K562 (cell line): ENCODE measurements at regions not wholly inside any gene's neighbourhood (a gene's known extent, or its start where the extent isn't known, plus 50 kb on each side); places are given as distances from the start of the nearest gene placed in this dataset.

ENCODE experiments used
- ATAC-seq: fragments of 200-7000 bp; cut with Tn5 transposase; 3 replicates; pipeline ENCODE4 v1.9.1; 2020; ENCODE audit warnings: moderate library complexity
- BruUV-seq: library from RNA; stranded (reverse); fragments of 400-500 nt; replicated peaks from 2 replicates; lab custom pipeline; 2021; lab: Mats Ljungman, UMichigan
- CTCF ChIA-PET: fragments of 300-600 bp; formaldehyde crosslinking; extraction: SDS; loops from one replicate; lab custom pipeline; 2021; ENCODE audit warnings: low intra/inter-chr PET ratio; lab: Yijun Ruan, JAX
- POLR2A ChIA-PET: fragments of 300-600, 350-650 bp; sonication (Branson Sonifier 250); formaldehyde crosslinking; extraction: SDS; loops from one replicate; lab custom pipeline; 2021; ENCODE audit warnings: antibody characterized with exemption, inconsistent platforms; lab: Yijun Ruan, JAX
- DNase-seq, 4 experiments: peaks; one replicate each; pipeline versions ENCODE4 v3.0.0 to v3.0.0-alpha.2; 2011 to 2018; ENCODE audit warnings: low spot score in 3 of 4, mixed read lengths in 3 of 4; ENCODE audit errors: extremely low read depth in 1 of 4
- FAIRE-seq: peaks from 2 replicates; lab custom pipeline; 2011; peaks lifted over from hg19 to GRCh38; lab: Jason Lieb, UNC
- H2AFZ ChIP-seq: 2 replicates; pipeline ENCODE4 v1.6.0; 2011; ENCODE audit warnings: low read depth, low read length, control low read depth, inconsistent platforms
- H3K27ac ChIP-seq: fragments of 200-600 bp; 3 replicates; pipeline ENCODE4 v1.8.0; 2011; ENCODE audit warnings: low read depth, mild to moderate bottlenecking, control low read depth, inconsistent platforms, low read length, moderate library complexity, mixed read lengths; ENCODE audit errors: extremely low read depth
- H3K27me3 ChIP-seq, 2 experiments: fragments of 300-600 bp in 1 of 2; 2 replicates in 1 of 2; 3 replicates in 1 of 2; pipeline versions ENCODE4 v1.6.0 to v1.8.0; 2011; ENCODE audit warnings: inconsistent platforms in 2 of 2, low read length in 2 of 2, mild to moderate bottlenecking in 1 of 2, mixed read lengths in 1 of 2, moderate library complexity in 1 of 2; ENCODE audit not compliant: control insufficient read depth in 2 of 2, insufficient read depth in 2 of 2
- H3K36me3 ChIP-seq: fragments of 300-600 bp; 3 replicates; pipeline ENCODE4 v1.8.0; 2011; ENCODE audit warnings: mild to moderate bottlenecking, low read length, inconsistent platforms; ENCODE audit not compliant: control insufficient read depth, insufficient read depth
- H3K4me1 ChIP-seq, 2 experiments: fragments of 200-600 bp in 1 of 2; replicated peaks in 1 of 2; 2 replicates in 1 of 2; 3 replicates in 1 of 2; pipeline versions ENCODE4 v1.5.1 to v1.8.0; 2011; ENCODE audit warnings: inconsistent platforms in 2 of 2, low read length in 2 of 2, mild to moderate bottlenecking in 1 of 2, mixed read lengths in 1 of 2, moderate library complexity in 1 of 2; ENCODE audit not compliant: control insufficient read depth in 2 of 2, insufficient read depth in 2 of 2
- H3K4me2 ChIP-seq: 2 replicates; pipeline ENCODE4 v1.6.1; 2011; ENCODE audit warnings: low read length, control low read depth, inconsistent platforms, mixed read lengths; ENCODE audit not compliant: insufficient read depth
- H3K4me3 ChIP-seq: fragments of 200-600 bp; sonication (generic), shearing (Covaris generic); 2 replicates; pipeline ENCODE4 v1.5.1; 2016; ENCODE audit warnings: control low read depth, inconsistent platforms
- H3K79me2 ChIP-seq: fragments of 200-600 bp; 3 replicates; pipeline ENCODE4 v1.8.0; 2011; ENCODE audit warnings: low read length, inconsistent platforms; ENCODE audit not compliant: control insufficient read depth, insufficient read depth
- H3K9ac ChIP-seq, 2 experiments: 2 replicates each; pipeline versions ENCODE4 v1.6.0 to v1.6.1; 2011; ENCODE audit warnings: low read depth in 2 of 2, low read length in 2 of 2, control low read depth in 1 of 2, inconsistent platforms in 1 of 2, mild to moderate bottlenecking in 1 of 2, mixed read lengths in 1 of 2; ENCODE audit not compliant: insufficient read depth in 1 of 2
- H3K9me1 ChIP-seq: one replicate; pipeline ENCODE4 v1.6.0; 2011; ENCODE audit warnings: inconsistent platforms, mild to moderate bottlenecking, low read length, moderate library complexity; ENCODE audit not compliant: control insufficient read depth, insufficient read depth
- H3K9me3 ChIP-seq: replicated peaks from 2 replicates; pipeline ENCODE4 v1.5.1; 2011; ENCODE audit warnings: low read depth, low read length, inconsistent platforms; ENCODE audit not compliant: control insufficient read depth, insufficient read depth
- H4K20me1 ChIP-seq: replicated peaks from 2 replicates; pipeline ENCODE4 v1.6.1; 2011; ENCODE audit warnings: low read length, inconsistent platforms, mixed read lengths; ENCODE audit not compliant: control insufficient read depth, insufficient read depth
- BMI1 ChIP-seq: fragments of 150-350 bp; IDR thresholded peaks from 2 replicates; pipeline ENCODE4 v1.6.1; 2014; ENCODE audit warnings: low read length
- DDX20 ChIP-seq: fragments of 450-650 bp; IDR thresholded peaks from 2 replicates; pipeline ENCODE4 v1.6.1; 2016; ENCODE audit warnings: missing genetic modification characterization, low read depth, mild to moderate bottlenecking, missing compliant biosample characterization, moderate library complexity
- GTF2F1 ChIP-seq: IDR thresholded peaks from 2 replicates; pipeline ENCODE4 v1.6.1; 2011; ENCODE audit warnings: low read depth, low read length, improper control_type of control experiment
- LARP7 ChIP-seq: fragments of 450-650 bp; IDR thresholded peaks from 2 replicates; pipeline ENCODE4 v1.6.1; 2016
- MEF2A ChIP-seq: IDR thresholded peaks from 2 replicates; pipeline ENCODE4 v1.6.1; 2011; ENCODE audit warnings: low read depth, mild to moderate bottlenecking, low read length, moderate library complexity; ENCODE audit not compliant: control insufficient read depth
- NUFIP1 ChIP-seq: fragments of 450-650 bp; IDR thresholded peaks from 2 replicates; pipeline ENCODE4 v1.6.1; 2018; ENCODE audit not compliant: partially characterized antibody
- RAD51 ChIP-seq: fragments of 450-650 bp; IDR thresholded peaks from 2 replicates; pipeline ENCODE4 v1.7.1; 2016; ENCODE audit warnings: low read depth, mild to moderate bottlenecking, borderline replicate concordance
- WGBS: fragments of 100-300 bp; shearing (Covaris generic); methylation state at CpG from one replicate; pipeline ENCODE4 v1.1.6; 2016; ENCODE audit warnings: low coverage, mixed read lengths; ENCODE audit not compliant: insufficient coverage; ENCODE audit errors: missing lambda C conversion rate; 5-methylcytosine and 5-hydroxymethylcytosine counted together
- in situ Hi-C: fragments of 300-500 bp; cut with MboI; formaldehyde crosslinking; loops from 4 replicates; pipeline ENCODE4 v1.15.0; 2018; ENCODE audit warnings: inconsistent platforms, mixed read lengths
- intact Hi-C: fragments of 100-400 bp; cut with micrococcal nuclease; formaldehyde crosslinking; loops from 2 replicates; pipeline ENCODE4 v1.14.2; 2022
- TF ChIP-seq, protein P1 (sequence below): fragments of 450-650 bp; IDR thresholded peaks from 2 replicates; pipeline ENCODE4 v1.6.1; 2016; ENCODE audit warnings: low read depth, mild to moderate bottlenecking, moderate library complexity
- TF ChIP-seq, protein P2 (sequence below): sonication (generic); formaldehyde crosslinking; IDR thresholded peaks from 2 replicates; pipeline ENCODE4 v1.8.1; 2023; ENCODE audit warnings: mild to moderate bottlenecking, missing genetic modification reagents
- TF ChIP-seq, protein P3 (sequence below): fragments of 250-450 bp; sonication (Bioruptor Pico); IDR thresholded peaks from 2 replicates; pipeline ENCODE4 v1.4.0; 2020
- TF ChIP-seq, protein P4 (sequence below): fragments of 450-650 bp; formaldehyde crosslinking; IDR thresholded peaks from 2 replicates; pipeline ENCODE4 v1.4.0; 2022; ENCODE audit warnings: mild to moderate bottlenecking, moderate library complexity
- TF ChIP-seq, protein P5 (sequence below), 2 experiments: fragments of 450-650 bp in 1 of 2; IDR thresholded peaks; 2 replicates each; pipeline ENCODE4 v1.6.1; 2011 to 2017; ENCODE audit warnings: low read depth in 2 of 2, antibody characterized with exemption in 1 of 2, borderline replicate concordance in 1 of 2, low read length in 1 of 2, mild to moderate bottlenecking in 1 of 2, mixed read lengths in 1 of 2; ENCODE audit not compliant: control insufficient read depth in 1 of 2

DNA sequence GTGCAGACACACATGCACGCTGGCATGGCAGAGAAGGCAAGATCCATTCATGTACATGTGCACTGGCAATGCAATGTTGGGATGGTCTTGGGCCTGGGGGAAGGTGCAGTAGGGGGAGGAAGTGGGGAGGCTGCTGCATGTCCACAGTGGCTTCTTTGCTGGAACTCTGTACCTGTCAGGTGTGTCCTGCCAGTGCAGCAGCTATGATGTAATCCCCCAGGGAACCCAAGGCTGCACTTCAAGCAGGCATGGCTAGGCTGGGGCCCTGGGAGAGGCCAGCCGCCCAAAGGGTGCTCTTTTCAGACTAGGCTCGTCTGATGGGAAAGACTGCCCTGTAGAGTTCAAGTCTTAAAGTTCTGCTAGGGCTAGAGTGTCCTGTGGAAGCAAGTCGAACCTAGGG is 1304.0 kb downstream of the FAM133A start:
- ChIA-PET POLR2A (no interaction called here), CTCF (no interaction called here)
- in situ Hi-C loops, result no loop called here
- BruUV-seq, result no TSS peak
- no peak overlapping the region for H3K27ac ChIP-seq
- no peaks in the 10 kb centered on the region for H3K79me2 ChIP-seq
- WGBS, result 0% methylated on average over 3 of the region's 4 CpGs
- FAIRE-seq, result no peak
- no peak overlapping the region for H3K4me3 ChIP-seq
- no peaks in the 10 kb centered on the region for H3K36me3 ChIP-seq
- no peak for ATAC-seq
- DNase-seq, result no peak
- no peaks in the 10 kb centered on the region for H3K9me1 ChIP-seq
- no peak overlapping the region for H3K9ac ChIP-seq
- H3K4me2 ChIP-seq, result no peak overlapping the region
- no peaks in the 10 kb centered on the region for H3K4me1 ChIP-seq
- no peaks in the 10 kb centered on the region for H3K27me3 ChIP-seq
- H2AFZ ChIP-seq, result no peak overlapping the region
- H3K9me3 ChIP-seq, result no peaks in the 10 kb centered on the region
- intact Hi-C loops, result no loop called here
- no peaks in the 10 kb centered on the region for H4K20me1 ChIP-seq
- TF ChIP-seq BMI1, result no peak
- no peak for TF ChIP-seq RAD51
- no peak for TF ChIP-seq LARP7
- no peak for TF ChIP-seq GTF2F1
- TF ChIP-seq, protein P1, sequence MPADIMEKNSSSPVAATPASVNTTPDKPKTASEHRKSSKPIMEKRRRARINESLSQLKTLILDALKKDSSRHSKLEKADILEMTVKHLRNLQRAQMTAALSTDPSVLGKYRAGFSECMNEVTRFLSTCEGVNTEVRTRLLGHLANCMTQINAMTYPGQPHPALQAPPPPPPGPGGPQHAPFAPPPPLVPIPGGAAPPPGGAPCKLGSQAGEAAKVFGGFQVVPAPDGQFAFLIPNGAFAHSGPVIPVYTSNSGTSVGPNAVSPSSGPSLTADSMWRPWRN, result no peak
- TF ChIP-seq, protein P2, sequence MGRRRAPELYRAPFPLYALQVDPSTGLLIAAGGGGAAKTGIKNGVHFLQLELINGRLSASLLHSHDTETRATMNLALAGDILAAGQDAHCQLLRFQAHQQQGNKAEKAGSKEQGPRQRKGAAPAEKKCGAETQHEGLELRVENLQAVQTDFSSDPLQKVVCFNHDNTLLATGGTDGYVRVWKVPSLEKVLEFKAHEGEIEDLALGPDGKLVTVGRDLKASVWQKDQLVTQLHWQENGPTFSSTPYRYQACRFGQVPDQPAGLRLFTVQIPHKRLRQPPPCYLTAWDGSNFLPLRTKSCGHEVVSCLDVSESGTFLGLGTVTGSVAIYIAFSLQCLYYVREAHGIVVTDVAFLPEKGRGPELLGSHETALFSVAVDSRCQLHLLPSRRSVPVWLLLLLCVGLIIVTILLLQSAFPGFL (CRISPR knock-in tag), result no peak
- TF ChIP-seq, protein P3, sequence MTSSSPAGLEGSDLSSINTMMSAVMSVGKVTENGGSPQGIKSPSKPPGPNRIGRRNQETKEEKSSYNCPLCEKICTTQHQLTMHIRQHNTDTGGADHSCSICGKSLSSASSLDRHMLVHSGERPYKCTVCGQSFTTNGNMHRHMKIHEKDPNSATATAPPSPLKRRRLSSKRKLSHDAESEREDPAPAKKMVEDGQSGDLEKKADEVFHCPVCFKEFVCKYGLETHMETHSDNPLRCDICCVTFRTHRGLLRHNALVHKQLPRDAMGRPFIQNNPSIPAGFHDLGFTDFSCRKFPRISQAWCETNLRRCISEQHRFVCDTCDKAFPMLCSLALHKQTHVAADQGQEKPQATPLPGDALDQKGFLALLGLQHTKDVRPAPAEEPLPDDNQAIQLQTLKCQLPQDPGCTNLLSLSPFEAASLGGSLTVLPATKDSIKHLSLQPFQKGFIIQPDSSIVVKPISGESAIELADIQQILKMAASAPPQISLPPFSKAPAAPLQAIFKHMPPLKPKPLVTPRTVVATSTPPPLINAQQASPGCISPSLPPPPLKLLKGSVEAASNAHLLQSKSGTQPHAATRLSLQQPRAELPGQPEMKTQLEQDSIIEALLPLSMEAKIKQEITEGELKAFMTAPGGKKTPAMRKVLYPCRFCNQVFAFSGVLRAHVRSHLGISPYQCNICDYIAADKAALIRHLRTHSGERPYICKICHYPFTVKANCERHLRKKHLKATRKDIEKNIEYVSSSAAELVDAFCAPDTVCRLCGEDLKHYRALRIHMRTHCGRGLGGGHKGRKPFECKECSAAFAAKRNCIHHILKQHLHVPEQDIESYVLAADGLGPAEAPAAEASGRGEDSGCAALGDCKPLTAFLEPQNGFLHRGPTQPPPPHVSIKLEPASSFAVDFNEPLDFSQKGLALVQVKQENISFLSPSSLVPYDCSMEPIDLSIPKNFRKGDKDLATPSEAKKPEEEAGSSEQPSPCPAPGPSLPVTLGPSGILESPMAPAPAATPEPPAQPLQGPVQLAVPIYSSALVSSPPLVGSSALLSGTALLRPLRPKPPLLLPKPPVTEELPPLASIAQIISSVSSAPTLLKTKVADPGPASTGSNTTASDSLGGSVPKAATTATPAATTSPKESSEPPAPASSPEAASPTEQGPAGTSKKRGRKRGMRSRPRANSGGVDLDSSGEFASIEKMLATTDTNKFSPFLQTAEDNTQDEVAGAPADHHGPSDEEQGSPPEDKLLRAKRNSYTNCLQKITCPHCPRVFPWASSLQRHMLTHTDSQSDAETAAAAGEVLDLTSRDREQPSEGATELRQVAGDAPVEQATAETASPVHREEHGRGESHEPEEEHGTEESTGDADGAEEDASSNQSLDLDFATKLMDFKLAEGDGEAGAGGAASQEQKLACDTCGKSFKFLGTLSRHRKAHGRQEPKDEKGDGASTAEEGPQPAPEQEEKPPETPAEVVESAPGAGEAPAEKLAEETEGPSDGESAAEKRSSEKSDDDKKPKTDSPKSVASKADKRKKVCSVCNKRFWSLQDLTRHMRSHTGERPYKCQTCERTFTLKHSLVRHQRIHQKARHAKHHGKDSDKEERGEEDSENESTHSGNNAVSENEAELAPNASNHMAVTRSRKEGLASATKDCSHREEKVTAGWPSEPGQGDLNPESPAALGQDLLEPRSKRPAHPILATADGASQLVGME (CRISPR knock-in tag), result no peak
- TF ChIP-seq NUFIP1, result no peak
- TF ChIP-seq, protein P4, sequence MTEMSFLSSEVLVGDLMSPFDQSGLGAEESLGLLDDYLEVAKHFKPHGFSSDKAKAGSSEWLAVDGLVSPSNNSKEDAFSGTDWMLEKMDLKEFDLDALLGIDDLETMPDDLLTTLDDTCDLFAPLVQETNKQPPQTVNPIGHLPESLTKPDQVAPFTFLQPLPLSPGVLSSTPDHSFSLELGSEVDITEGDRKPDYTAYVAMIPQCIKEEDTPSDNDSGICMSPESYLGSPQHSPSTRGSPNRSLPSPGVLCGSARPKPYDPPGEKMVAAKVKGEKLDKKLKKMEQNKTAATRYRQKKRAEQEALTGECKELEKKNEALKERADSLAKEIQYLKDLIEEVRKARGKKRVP, result no peak
- TF ChIP-seq DDX20 (tag), result no peak
- TF ChIP-seq MEF2A, result no peak
- TF ChIP-seq, protein P5, sequence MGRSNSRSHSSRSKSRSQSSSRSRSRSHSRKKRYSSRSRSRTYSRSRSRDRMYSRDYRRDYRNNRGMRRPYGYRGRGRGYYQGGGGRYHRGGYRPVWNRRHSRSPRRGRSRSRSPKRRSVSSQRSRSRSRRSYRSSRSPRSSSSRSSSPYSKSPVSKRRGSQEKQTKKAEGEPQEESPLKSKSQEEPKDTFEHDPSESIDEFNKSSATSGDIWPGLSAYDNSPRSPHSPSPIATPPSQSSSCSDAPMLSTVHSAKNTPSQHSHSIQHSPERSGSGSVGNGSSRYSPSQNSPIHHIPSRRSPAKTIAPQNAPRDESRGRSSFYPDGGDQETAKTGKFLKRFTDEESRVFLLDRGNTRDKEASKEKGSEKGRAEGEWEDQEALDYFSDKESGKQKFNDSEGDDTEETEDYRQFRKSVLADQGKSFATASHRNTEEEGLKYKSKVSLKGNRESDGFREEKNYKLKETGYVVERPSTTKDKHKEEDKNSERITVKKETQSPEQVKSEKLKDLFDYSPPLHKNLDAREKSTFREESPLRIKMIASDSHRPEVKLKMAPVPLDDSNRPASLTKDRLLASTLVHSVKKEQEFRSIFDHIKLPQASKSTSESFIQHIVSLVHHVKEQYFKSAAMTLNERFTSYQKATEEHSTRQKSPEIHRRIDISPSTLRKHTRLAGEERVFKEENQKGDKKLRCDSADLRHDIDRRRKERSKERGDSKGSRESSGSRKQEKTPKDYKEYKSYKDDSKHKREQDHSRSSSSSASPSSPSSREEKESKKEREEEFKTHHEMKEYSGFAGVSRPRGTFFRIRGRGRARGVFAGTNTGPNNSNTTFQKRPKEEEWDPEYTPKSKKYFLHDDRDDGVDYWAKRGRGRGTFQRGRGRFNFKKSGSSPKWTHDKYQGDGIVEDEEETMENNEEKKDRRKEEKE (IDR thresholded peaks at IDR 0.05; ENCODE audit: borderline replicate concordance in 1 of 2, control insufficient read depth in 1 of 2, low read depth in 2 of 2, low read length in 1 of 2), result no peak
